ENCODE measurements at regions not wholly inside any gene's neighbourhood (a gene's known extent, or its start where the extent isn't known, plus 50 kb on each side); places are given as distances from the start of the nearest gene placed in this dataset.

DNA sequence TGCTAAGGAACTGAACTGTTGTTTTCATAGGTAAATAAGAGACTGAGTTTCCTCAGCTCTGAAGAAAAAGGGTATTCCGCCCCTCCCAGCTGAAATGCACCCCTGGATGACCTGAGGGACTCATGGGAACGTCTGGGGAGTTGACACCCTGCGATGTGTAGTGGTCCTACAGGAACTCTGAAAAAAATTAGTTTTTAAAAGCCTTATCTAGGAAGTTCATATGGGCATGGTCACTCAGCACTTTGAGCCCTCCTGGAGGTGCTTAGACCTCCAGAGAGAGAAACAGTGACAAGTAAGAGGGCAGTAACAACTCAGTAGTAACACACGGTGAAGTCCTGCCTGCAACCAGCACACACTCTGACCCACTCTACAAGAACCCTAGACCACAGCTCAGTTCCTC, 91.2 kb upstream of the CNOT2 start:
- TF ChIP-seq, protein P1, sequence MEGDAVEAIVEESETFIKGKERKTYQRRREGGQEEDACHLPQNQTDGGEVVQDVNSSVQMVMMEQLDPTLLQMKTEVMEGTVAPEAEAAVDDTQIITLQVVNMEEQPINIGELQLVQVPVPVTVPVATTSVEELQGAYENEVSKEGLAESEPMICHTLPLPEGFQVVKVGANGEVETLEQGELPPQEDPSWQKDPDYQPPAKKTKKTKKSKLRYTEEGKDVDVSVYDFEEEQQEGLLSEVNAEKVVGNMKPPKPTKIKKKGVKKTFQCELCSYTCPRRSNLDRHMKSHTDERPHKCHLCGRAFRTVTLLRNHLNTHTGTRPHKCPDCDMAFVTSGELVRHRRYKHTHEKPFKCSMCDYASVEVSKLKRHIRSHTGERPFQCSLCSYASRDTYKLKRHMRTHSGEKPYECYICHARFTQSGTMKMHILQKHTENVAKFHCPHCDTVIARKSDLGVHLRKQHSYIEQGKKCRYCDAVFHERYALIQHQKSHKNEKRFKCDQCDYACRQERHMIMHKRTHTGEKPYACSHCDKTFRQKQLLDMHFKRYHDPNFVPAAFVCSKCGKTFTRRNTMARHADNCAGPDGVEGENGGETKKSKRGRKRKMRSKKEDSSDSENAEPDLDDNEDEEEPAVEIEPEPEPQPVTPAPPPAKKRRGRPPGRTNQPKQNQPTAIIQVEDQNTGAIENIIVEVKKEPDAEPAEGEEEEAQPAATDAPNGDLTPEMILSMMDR (IDR thresholded peaks at IDR 0.05) = no peak
- no peaks in the 10 kb centered on the region for H3K9me3 ChIP-seq
- no peaks in the 10 kb centered on the region for H3K27me3 ChIP-seq
- no peaks in the 10 kb centered on the region for H3K4me1 ChIP-seq
- H3K9ac ChIP-seq (ENCODE audit: low read depth in 2 of 2, low read length in 2 of 2) = no peak overlapping the region
- intact Hi-C loops (cut with DNase I) = no loop called here
- H3K27ac ChIP-seq = no peak overlapping the region
- H3K4me3 ChIP-seq = no peak overlapping the region
- no peaks in the 10 kb centered on the region for H3K36me3 ChIP-seq
- no peak for DNase-seq

DNA sequence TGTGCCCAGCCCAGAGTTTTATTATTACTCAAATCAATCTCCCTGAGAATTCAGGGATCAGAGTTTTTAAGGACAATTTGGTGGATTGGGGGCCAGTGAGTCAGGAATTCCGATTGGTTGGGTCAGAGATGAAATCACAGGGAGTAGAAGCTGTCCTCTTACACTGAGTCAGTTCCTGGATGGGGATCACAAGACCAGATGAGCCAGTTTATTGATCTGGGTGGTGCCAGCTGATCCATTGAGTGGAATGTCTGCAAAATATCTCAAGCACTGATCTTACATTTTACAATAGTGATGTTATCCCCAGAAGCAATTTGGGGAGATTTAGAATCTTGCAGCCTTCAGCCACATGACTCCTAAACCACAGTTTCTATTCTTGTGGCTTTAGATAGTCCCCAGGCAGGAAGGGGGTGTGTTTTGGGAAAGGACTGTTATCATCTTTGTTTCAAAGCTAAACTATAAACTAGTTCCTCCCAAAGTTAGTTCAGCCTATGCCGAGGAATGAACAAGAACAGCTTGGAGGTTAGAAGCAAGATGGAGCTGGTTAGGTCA, 89.1 kb upstream of the CNOT2 start:
- no peak for DNase-seq
- H3K4me3 ChIP-seq = no peak overlapping the region
- intact Hi-C loops (cut with DNase I) = no loop called here
- H3K27me3 ChIP-seq = no peaks in the 10 kb centered on the region
- H3K27ac ChIP-seq = no peak overlapping the region
- H3K36me3 ChIP-seq = no peaks in the 10 kb centered on the region
- no peaks in the 10 kb centered on the region for H3K9me3 ChIP-seq
- no peaks in the 10 kb centered on the region for H3K4me1 ChIP-seq
- no peak overlapping the region for H3K9ac ChIP-seq (ENCODE audit: low read depth in 2 of 2, low read length in 2 of 2)
- TF ChIP-seq, protein P1 (IDR thresholded peaks at IDR 0.05) = no peak

DNA sequence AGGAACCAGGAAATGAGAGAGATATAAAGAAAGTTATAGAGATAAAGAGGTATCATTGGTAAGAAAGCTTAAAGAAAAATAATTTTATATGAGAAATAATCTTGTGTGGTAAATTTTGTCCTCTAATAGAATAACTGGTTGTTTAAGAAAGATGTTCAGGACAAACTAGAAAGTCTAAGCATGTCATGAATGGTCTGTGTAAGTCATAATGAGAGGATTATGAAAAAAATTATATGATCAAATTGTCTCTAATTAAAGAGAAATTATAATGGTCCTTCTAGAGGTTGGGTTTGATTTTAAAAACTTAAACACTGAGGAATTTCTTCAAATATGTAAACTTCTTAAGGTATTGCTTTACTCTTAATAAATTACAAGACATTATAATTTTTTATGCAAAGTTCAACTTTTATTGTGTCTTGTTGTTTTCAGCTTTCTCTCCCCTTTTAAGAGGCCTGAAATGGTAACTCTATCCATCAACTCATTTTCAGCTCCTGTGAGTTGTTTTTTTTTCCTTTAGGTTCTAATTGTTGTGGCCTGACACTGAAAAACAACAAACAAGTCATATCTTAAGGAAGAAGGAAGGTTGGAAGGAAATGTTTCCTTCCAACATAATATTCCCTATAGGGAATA, 88.2 kb upstream of the CNOT2 start:
- Histone ChIP-seq H3K4me3 (no peak overlapping the region), H3K36me3 (no peaks in the 10 kb centered on the region), H3K27me3 (no peaks in the 10 kb centered on the region), H3K4me1 (no peaks in the 10 kb centered on the region), H3K9me3 (no peaks in the 10 kb centered on the region), H3K9ac (ENCODE audit: low read depth in 2 of 2, low read length in 2 of 2) (no peak overlapping the region), H3K27ac (no peak overlapping the region)
- no peak for DNase-seq
- TF ChIP-seq, protein P1 (IDR thresholded peaks at IDR 0.05) = no peak
- intact Hi-C loops (cut with DNase I) = no loop called here

DNA sequence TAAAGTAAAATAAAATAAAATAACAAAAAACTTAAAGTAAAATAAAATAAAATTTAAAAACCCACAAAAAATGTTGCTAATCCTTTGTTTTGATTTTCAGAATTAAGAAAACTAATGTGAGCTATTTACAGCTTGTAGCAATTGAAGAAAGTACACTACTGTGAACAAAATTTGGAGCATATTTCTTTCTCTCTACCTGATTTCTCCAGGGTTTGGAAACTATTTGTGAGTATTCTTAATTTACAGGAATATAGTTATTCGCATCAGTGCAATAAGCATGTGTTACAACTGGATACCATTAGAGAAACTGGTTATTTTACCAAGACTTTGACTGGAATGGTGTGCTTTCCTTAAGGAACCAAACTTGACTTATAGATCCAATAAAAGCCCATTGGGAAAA, 86.1 kb upstream of the CNOT2 start:
- intact Hi-C loops (cut with DNase I) = no loop called here
- Histone ChIP-seq H3K27me3 (no peaks in the 10 kb centered on the region), H3K4me3 (no peak overlapping the region), H3K9ac (ENCODE audit: low read depth in 2 of 2, low read length in 2 of 2) (no peak overlapping the region), H3K36me3 (no peaks in the 10 kb centered on the region), H3K27ac (no peak overlapping the region), H3K9me3 (no peaks in the 10 kb centered on the region), H3K4me1 (no peaks in the 10 kb centered on the region)
- DNase-seq = no peak
- TF ChIP-seq, protein P1 (IDR thresholded peaks at IDR 0.05) = no peak

DNA sequence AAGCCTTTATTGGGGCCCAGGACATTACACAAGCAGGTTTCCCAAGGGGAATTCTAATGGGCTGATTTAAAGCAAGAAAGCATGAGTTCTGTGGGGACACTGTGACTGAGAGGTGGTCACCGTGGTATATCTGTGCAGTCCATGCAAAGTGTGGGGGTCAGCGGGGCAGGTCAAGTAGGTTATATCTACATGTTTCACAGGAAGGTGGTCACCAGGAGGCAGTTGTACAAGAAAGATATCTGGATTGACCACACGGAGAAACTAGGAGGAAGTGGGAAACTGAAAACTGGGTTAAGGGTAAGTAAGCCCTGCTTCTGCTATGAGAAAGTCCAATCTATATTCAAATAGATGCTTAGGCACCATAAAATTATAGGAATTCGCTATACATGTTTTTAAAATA, 77.8 kb upstream of the CNOT2 start:
- H3K4me1 ChIP-seq = no peaks in the 10 kb centered on the region
- intact Hi-C loops (cut with DNase I) = no loop called here
- no peak overlapping the region for H3K4me3 ChIP-seq

More for the DNA sequence above, 77.8 kb upstream of the CNOT2 start:
- H3K27ac ChIP-seq = no peak overlapping the region
- H3K27me3 ChIP-seq = no peaks in the 10 kb centered on the region
- TF ChIP-seq, protein P1 (IDR thresholded peaks at IDR 0.05) = no peak
- no peaks in the 10 kb centered on the region for H3K9me3 ChIP-seq
- DNase-seq = no peak
- H3K9ac ChIP-seq (ENCODE audit: low read depth in 2 of 2, low read length in 2 of 2) = no peak overlapping the region
- H3K36me3 ChIP-seq = no peaks in the 10 kb centered on the region

Measured in colonic mucosa (tissue), 4 donors.